Smooth muscle cell (in vitro differentiated cells): ENCODE measurements at regions not wholly inside any gene's neighbourhood (a gene's known extent, or its start where the extent isn't known, plus 50 kb on each side); places are given as distances from the start of the nearest gene placed in this dataset.

Source experiments
- DNase-seq: peaks from one replicate; lab custom pipeline; 2025; ENCODE audit not compliant: unreplicated experiment; lab: John Stamatoyannopoulos, UW
- H2AFZ ChIP-seq: fragments of 200-600 bp; sonication (generic); 2 replicates; pipeline ENCODE4 v1.6.0; 2016; ENCODE audit warnings: antibody characterized with exemption, low read depth, mild to moderate bottlenecking
- H3F3A ChIP-seq: fragments of 200-600 bp; sonication (generic); 2 replicates; pipeline ENCODE4 v1.6.0; 2017; ENCODE audit warnings: antibody characterized with exemption, low read depth
- H3K27ac ChIP-seq: fragments of 200-600 bp; sonication (generic); 2 replicates; pipeline ENCODE4 v1.5.1; 2016; ENCODE audit warnings: low read depth, mild to moderate bottlenecking
- H3K27me3 ChIP-seq: fragments of 200-600 bp; sonication (generic); 2 replicates; pipeline ENCODE4 v1.6.1; 2016; ENCODE audit warnings: low read depth, mild to moderate bottlenecking
- H3K36me3 ChIP-seq: fragments of 200-600 bp; sonication (generic); 2 replicates; pipeline ENCODE4 v1.5.1; 2016; ENCODE audit warnings: low read depth
- H3K4me1 ChIP-seq: fragments of 200-600 bp; sonication (generic); 2 replicates; pipeline ENCODE4 v1.5.1; 2016; ENCODE audit warnings: low read depth
- H3K4me2 ChIP-seq: fragments of 200-600 bp; sonication (generic); 2 replicates; pipeline ENCODE4 v1.6.0; 2016; ENCODE audit warnings: mild to moderate bottlenecking
- H3K4me3 ChIP-seq: fragments of 200-600 bp; sonication (generic); 2 replicates; pipeline ENCODE4 v1.5.1; 2016; ENCODE audit warnings: mild to moderate bottlenecking
- H3K79me2 ChIP-seq: fragments of 200-600 bp; sonication (generic); 2 replicates; pipeline ENCODE4 v1.6.0; 2016; ENCODE audit warnings: low read depth, mild to moderate bottlenecking
- H3K9ac ChIP-seq: fragments of 200-600 bp; sonication (generic); 2 replicates; pipeline ENCODE4 v1.6.0; 2016; ENCODE audit warnings: low read depth
- H3K9me3 ChIP-seq: fragments of 200-600 bp; sonication (generic); replicated peaks from 2 replicates; pipeline ENCODE4 v1.5.1; 2016; ENCODE audit warnings: low read depth
- H4K20me1 ChIP-seq: fragments of 200-600 bp; sonication (generic); 2 replicates; pipeline ENCODE4 v1.6.0; 2016; ENCODE audit warnings: low read depth
- CTCF ChIP-seq: fragments of 200-600 bp; sonication (generic); IDR thresholded peaks from 2 replicates; pipeline ENCODE4 v1.5.1; 2017; ENCODE audit warnings: borderline replicate concordance, mild to moderate bottlenecking, antibody characterized with exemption; ENCODE audit not compliant: insufficient read depth, poor library complexity, severe bottlenecking
- WGBS: methylation state at CpG from one replicate; pipeline ENCODE4 v1.1.7; 2016; ENCODE audit warnings: low lambda C conversion rate; 5-methylcytosine and 5-hydroxymethylcytosine counted together

GRCh38 chr15:68482246-68482645 lies 50.3 kb upstream of the ITGA11 start:
- no peaks in the 10 kb centered on the region for H3K79me2 ChIP-seq
- no peaks in the 10 kb centered on the region for H3K9me3 ChIP-seq
- H3K4me3 ChIP-seq = no peak overlapping the region
- H3K27ac ChIP-seq = no peak overlapping the region
- no peaks in the 10 kb centered on the region for H4K20me1 ChIP-seq
- no peak overlapping the region for H3K9ac ChIP-seq
- H3K27me3 ChIP-seq = no peaks in the 10 kb centered on the region
- 92% methylated on average over 4 of the region's 4 CpGs for WGBS
- H3K36me3 ChIP-seq = no peaks in the 10 kb centered on the region
- no peak overlapping the region for H3K4me2 ChIP-seq
- peaks cover 8% of the 10 kb centered on the region for H3F3A ChIP-seq
- DNase-seq = no peak
- no peak overlapping the region for H2AFZ ChIP-seq
- H3K4me1 ChIP-seq = no peaks in the 10 kb centered on the region
- no peak for TF ChIP-seq CTCF

- H3K79me2 ChIP-seq = no peaks in the 10 kb centered on the region
- peaks cover 8% of the 10 kb centered on the region for H3F3A ChIP-seq
- H3K9me3 ChIP-seq = no peaks in the 10 kb centered on the region
- no peak for DNase-seq
- H3K36me3 ChIP-seq = no peaks in the 10 kb centered on the region
- H3K27ac ChIP-seq = no peak overlapping the region
- no peak overlapping the region for H2AFZ ChIP-seq
- no peak overlapping the region for H3K4me3 ChIP-seq
- H3K27me3 ChIP-seq = no peaks in the 10 kb centered on the region
- WGBS = 96% methylated on average over 3 of the region's 3 CpGs
- no peaks in the 10 kb centered on the region for H4K20me1 ChIP-seq
- no peak overlapping the region for H3K9ac ChIP-seq
- TF ChIP-seq CTCF = no peak
- H3K4me1 ChIP-seq = no peaks in the 10 kb centered on the region
- no peak overlapping the region for H3K4me2 ChIP-seq
These were observed 51.2 kb upstream of the ITGA11 start for GRCh38 chr15:68483165-68483564.

GRCh38 chr15:68484220-68484619 lies 52.3 kb upstream of the ITGA11 start:
- no peaks in the 10 kb centered on the region for H3K9me3 ChIP-seq
- peak overlapping the region; percentile 70 for H3K27ac ChIP-seq
- no peaks in the 10 kb centered on the region for H3K4me1 ChIP-seq
- no peaks in the 10 kb centered on the region for H3K27me3 ChIP-seq
- no peak overlapping the region for H3K4me3 ChIP-seq
- H4K20me1 ChIP-seq = no peaks in the 10 kb centered on the region
- H3K36me3 ChIP-seq = no peaks in the 10 kb centered on the region
- H3K79me2 ChIP-seq = no peaks in the 10 kb centered on the region
- peak overlapping the region; percentile 41 for H3K4me2 ChIP-seq
- no peak for TF ChIP-seq CTCF
- DNase-seq = no peak
- no peak overlapping the region for H2AFZ ChIP-seq
- H3K9ac ChIP-seq = no peak overlapping the region
- H3F3A ChIP-seq = peaks cover 1% of the 10 kb centered on the region

GRCh38 chr15:68484696-68485400 lies 52.9 kb upstream of the ITGA11 start:
- TF ChIP-seq CTCF = no peak
- Histone ChIP-seq H3K27me3 (no peaks in the 10 kb centered on the region), H4K20me1 (no peaks in the 10 kb centered on the region), H3K4me2 (peak overlapping the region; percentile 41), H3F3A (no peaks in the 10 kb centered on the region), H3K27ac (peak overlapping the region; percentile 70), H3K9me3 (no peaks in the 10 kb centered on the region), H3K9ac (peak overlapping the region; percentile 42), H3K4me3 (no peak overlapping the region), H3K4me1 (no peaks in the 10 kb centered on the region), H3K36me3 (no peaks in the 10 kb centered on the region), H3K79me2 (no peaks in the 10 kb centered on the region), H2AFZ (no peak overlapping the region)
- no peak for DNase-seq
- 26% methylated on average over 14 of the region's 14 CpGs for WGBS
